ENCODE measurements at regions not wholly inside any gene's neighbourhood (a gene's known extent, or its start where the extent isn't known, plus 50 kb on each side); places are given as distances from the start of the nearest gene placed in this dataset.

GRCh38 chr6:97863697-97864096, 580.7 kb upstream of the MMS22L start:
- no peak for TF ChIP-seq CTCF (IDR thresholded peaks at IDR 0.05; ENCODE audit: insufficient read depth, low read length, poor library complexity, severe bottlenecking)
- no peak for TF ChIP-seq EZH2phosphoT487 (conservative IDR thresholded peaks at IDR 0.05; ENCODE audit: low read length)
